Activated T-cell treated with anti-CD3 and anti-CD28 coated beads, Interleukin-2, amount 50 U/mL, for 4 hours (primary cell): ENCODE measurements at regions not wholly inside any gene's neighbourhood (a gene's known extent, or its start where the extent isn't known, plus 50 kb on each side); places are given as distances from the start of the nearest gene placed in this dataset.
A peak's percentile ranks its signal among the peaks of the same experiment; 100 is the strongest.

ENCODE experiments used
- ATAC-seq, 2 donors: fragments of 200-7000 bp; cut with Tn5 transposase; one replicate each; pipeline ENCODE4 v1.10.0; 2021
- DNase-seq: peaks from one replicate; pipeline ENCODE4 v3.0.0-alpha.2; 2020
- H3K27me3 Mint-ChIP-seq: one replicate; pipeline ENCODE4 v1.8.0; 2021; ENCODE audit warnings: low read depth, mixed read lengths
- H3K36me3 Mint-ChIP-seq: one replicate; pipeline ENCODE4 v1.8.0; 2022; ENCODE audit warnings: mixed read lengths; ENCODE audit not compliant: insufficient read depth
- H3K4me1 Mint-ChIP-seq: one replicate; pipeline ENCODE4 v1.8.0; 2021; ENCODE audit warnings: low read depth, mixed read lengths
- H3K4me3 Mint-ChIP-seq: one replicate; pipeline ENCODE4 v1.8.0; 2021; ENCODE audit warnings: mild to moderate bottlenecking, moderate library complexity, mixed read lengths
- H3K9me3 Mint-ChIP-seq: one replicate; pipeline ENCODE4 v1.8.0; 2021; ENCODE audit warnings: mixed read lengths

GRCh38 chrX:39764441-39764914, 333.3 kb downstream of the BCOR start:
- no peaks in the 10 kb centered on the region for H3K36me3 Mint-ChIP-seq
- no peaks in the 10 kb centered on the region for H3K9me3 Mint-ChIP-seq
- no peak overlapping the region for H3K4me3 Mint-ChIP-seq
- H3K27me3 Mint-ChIP-seq: no peaks in the 10 kb centered on the region
- no peak for DNase-seq
- ATAC-seq: no peak
- H3K4me1 Mint-ChIP-seq: peaks cover 23% of the 10 kb centered on the region

- no peaks in the 10 kb centered on the region for H3K9me3 Mint-ChIP-seq
- DNase-seq (no peak), ATAC-seq (no peak)
- no peaks in the 10 kb centered on the region for H3K36me3 Mint-ChIP-seq
- H3K27me3 Mint-ChIP-seq: no peaks in the 10 kb centered on the region
- H3K4me1 Mint-ChIP-seq: peaks cover 24% of the 10 kb centered on the region
- H3K4me3 Mint-ChIP-seq: no peak overlapping the region
These were observed 332.4 kb downstream of the BCOR start for GRCh38 chrX:39765327-39765726.

- H3K4me3 Mint-ChIP-seq: peak overlapping the region; percentile 42
- H3K36me3 Mint-ChIP-seq: no peaks in the 10 kb centered on the region
- ATAC-seq (peak; percentile 91 to 92), DNase-seq (no peak)
- peaks cover 21% of the 10 kb centered on the region for H3K4me1 Mint-ChIP-seq
- H3K27me3 Mint-ChIP-seq: no peaks in the 10 kb centered on the region
- H3K9me3 Mint-ChIP-seq: no peaks in the 10 kb centered on the region
These were observed 331.6 kb downstream of the BCOR start for GRCh38 chrX:39766085-39766726.

- Mint-ChIP-seq H3K36me3 (no peaks in the 10 kb centered on the region), H3K4me3 (no peak overlapping the region), H3K4me1 (peaks cover 27% of the 10 kb centered on the region), H3K27me3 (no peaks in the 10 kb centered on the region), H3K9me3 (no peaks in the 10 kb centered on the region)
- ATAC-seq: no peak
- no peak for DNase-seq
These were observed 330.9 kb downstream of the BCOR start for GRCh38 chrX:39766855-39767254.

GRCh38 chrX:39767446-39767845, 330.3 kb downstream of the BCOR start:
- no peak overlapping the region for H3K4me3 Mint-ChIP-seq
- DNase-seq (no peak), ATAC-seq (no peak)
- peaks cover 30% of the 10 kb centered on the region for H3K4me1 Mint-ChIP-seq
- H3K36me3 Mint-ChIP-seq: no peaks in the 10 kb centered on the region
- no peaks in the 10 kb centered on the region for H3K27me3 Mint-ChIP-seq
- no peaks in the 10 kb centered on the region for H3K9me3 Mint-ChIP-seq

GRCh38 chrX:39769748-39770147, 328.0 kb downstream of the BCOR start:
- Mint-ChIP-seq H3K36me3 (no peaks in the 10 kb centered on the region), H3K4me1 (peaks cover 49% of the 10 kb centered on the region), H3K27me3 (no peaks in the 10 kb centered on the region), H3K9me3 (no peaks in the 10 kb centered on the region), H3K4me3 (no peak overlapping the region)
- DNase-seq: no peak
- ATAC-seq: no peak

GRCh38 chrX:39771089-39771488, 326.7 kb downstream of the BCOR start:
- Mint-ChIP-seq H3K27me3 (no peaks in the 10 kb centered on the region), H3K9me3 (no peaks in the 10 kb centered on the region), H3K36me3 (no peaks in the 10 kb centered on the region), H3K4me1 (peaks cover 46% of the 10 kb centered on the region), H3K4me3 (no peak overlapping the region)
- DNase-seq (no peak), ATAC-seq (no peak)

GRCh38 chrX:39772057-39772832, 325.5 kb downstream of the BCOR start:
- H3K36me3 Mint-ChIP-seq: no peaks in the 10 kb centered on the region
- peaks cover 42% of the 10 kb centered on the region for H3K4me1 Mint-ChIP-seq
- ATAC-seq: peak; percentile 76 to 85
- no peaks in the 10 kb centered on the region for H3K9me3 Mint-ChIP-seq
- H3K4me3 Mint-ChIP-seq: peak overlapping the region; percentile 29
- H3K27me3 Mint-ChIP-seq: no peaks in the 10 kb centered on the region
- peak; percentile 55 for DNase-seq

- Mint-ChIP-seq H3K36me3 (no peaks in the 10 kb centered on the region), H3K4me1 (peaks cover 49% of the 10 kb centered on the region), H3K9me3 (no peaks in the 10 kb centered on the region), H3K4me3 (no peak overlapping the region), H3K27me3 (no peaks in the 10 kb centered on the region)
- ATAC-seq: no peak
- DNase-seq: no peak
These were observed 324.6 kb downstream of the BCOR start for GRCh38 chrX:39773150-39773549.

- Mint-ChIP-seq H3K4me3 (peak overlapping the region; percentile 70), H3K27me3 (no peaks in the 10 kb centered on the region), H3K36me3 (no peaks in the 10 kb centered on the region), H3K9me3 (no peaks in the 10 kb centered on the region), H3K4me1 (peaks cover 49% of the 10 kb centered on the region)
- DNase-seq: no peak
- ATAC-seq: peak; percentile 39 to 64
These were observed 323.6 kb downstream of the BCOR start for GRCh38 chrX:39773923-39774773.

GRCh38 chrX:39774774-39775328, 322.9 kb downstream of the BCOR start:
- no peaks in the 10 kb centered on the region for H3K27me3 Mint-ChIP-seq
- peak overlapping the region; percentile 70 for H3K4me3 Mint-ChIP-seq
- H3K36me3 Mint-ChIP-seq: no peaks in the 10 kb centered on the region
- DNase-seq (no peak), ATAC-seq (no peak)
- no peaks in the 10 kb centered on the region for H3K9me3 Mint-ChIP-seq
- H3K4me1 Mint-ChIP-seq: peaks cover 49% of the 10 kb centered on the region

- no peaks in the 10 kb centered on the region for H3K36me3 Mint-ChIP-seq
- peaks cover 29% of the 10 kb centered on the region for H3K4me1 Mint-ChIP-seq
- no peaks in the 10 kb centered on the region for H3K27me3 Mint-ChIP-seq
- H3K4me3 Mint-ChIP-seq: peak overlapping the region; percentile 29
- no peaks in the 10 kb centered on the region for H3K9me3 Mint-ChIP-seq
- no peak for DNase-seq
- peak; percentile 42 to 57 for ATAC-seq
These were observed 320.1 kb downstream of the BCOR start for GRCh38 chrX:39777623-39778025.

- peaks cover 12% of the 10 kb centered on the region for H3K4me1 Mint-ChIP-seq
- no peaks in the 10 kb centered on the region for H3K9me3 Mint-ChIP-seq
- H3K36me3 Mint-ChIP-seq: no peaks in the 10 kb centered on the region
- ATAC-seq (no peak), DNase-seq (no peak)
- no peaks in the 10 kb centered on the region for H3K27me3 Mint-ChIP-seq
- no peak overlapping the region for H3K4me3 Mint-ChIP-seq
These were observed 317.6 kb downstream of the BCOR start for GRCh38 chrX:39779952-39780783.
